ENCODE measurements at regions not wholly inside any gene's neighbourhood (a gene's known extent, or its start where the extent isn't known, plus 50 kb on each side); places are given as distances from the start of the nearest gene placed in this dataset.

- H3K36me3 ChIP-seq (ENCODE audit: insufficient read depth, low read length) = no peaks in the 10 kb centered on the region
- H3K4me3 ChIP-seq (ENCODE audit: low read length) = no peak overlapping the region
- no peaks in the 10 kb centered on the region for H4K20me1 ChIP-seq (ENCODE audit: insufficient read depth)
- no peaks in the 10 kb centered on the region for H3F3A ChIP-seq (ENCODE audit: insufficient read depth, low read length, poor library complexity, severe bottlenecking)
- H3K27me3 ChIP-seq (ENCODE audit: insufficient read depth, low read depth, low read length) = no peaks in the 10 kb centered on the region
- H3K4me2 ChIP-seq (ENCODE audit: low read length) = no peak overlapping the region
- TF ChIP-seq EP300 (conservative IDR thresholded peaks at IDR 0.05; ENCODE audit: poor library complexity, severe bottlenecking) (no peak), EZH2 (IDR thresholded peaks at IDR 0.05; ENCODE audit: borderline replicate concordance, insufficient read depth, low read length, poor library complexity, severe bottlenecking) (no peak), TAF1 (IDR thresholded peaks at IDR 0.05; ENCODE audit: low read depth) (no peak), REST (IDR thresholded peaks at IDR 0.05; ENCODE audit: borderline replicate concordance) (no peak), CTCF (IDR thresholded peaks at IDR 0.05; ENCODE audit: poor library complexity, severe bottlenecking) (no peak)
- no peak overlapping the region for H3K9ac ChIP-seq (ENCODE audit: low read length)
- H2AFZ ChIP-seq (ENCODE audit: low read depth, low read length) = no peak overlapping the region
- no peaks in the 10 kb centered on the region for H3K79me2 ChIP-seq (replicated peaks; ENCODE audit: insufficient read depth, low read length)
- H3K27ac ChIP-seq (ENCODE audit: low read length) = no peak overlapping the region
- no peaks in the 10 kb centered on the region for H3K9me2 ChIP-seq (ENCODE audit: insufficient read depth, low read length)
- H3K9me3 ChIP-seq (ENCODE audit: low read length) = peaks cover 9% of the 10 kb centered on the region
Observed at GRCh38 chr4:45094684-45095083, 368.3 kb upstream of the GNPDA2 start.

GRCh38 chr4:45082101-45082500 is 355.7 kb upstream of the GNPDA2 start:
- Histone ChIP-seq H3K9me2 (ENCODE audit: insufficient read depth, low read length) (no peaks in the 10 kb centered on the region), H3K4me3 (ENCODE audit: low read length) (no peak overlapping the region), H3K4me2 (ENCODE audit: low read length) (no peak overlapping the region), H2AFZ (ENCODE audit: low read depth, low read length) (no peak overlapping the region), H3K79me2 (replicated peaks; ENCODE audit: insufficient read depth, low read length) (no peaks in the 10 kb centered on the region), H3K9ac (ENCODE audit: low read length) (no peak overlapping the region), H3F3A (ENCODE audit: insufficient read depth, low read length, poor library complexity, severe bottlenecking) (no peaks in the 10 kb centered on the region), H3K9me3 (ENCODE audit: low read length) (peaks cover 4% of the 10 kb centered on the region), H3K27me3 (ENCODE audit: insufficient read depth, low read depth, low read length) (no peaks in the 10 kb centered on the region), H4K20me1 (ENCODE audit: insufficient read depth) (no peaks in the 10 kb centered on the region), H3K27ac (ENCODE audit: low read length) (no peak overlapping the region), H3K36me3 (ENCODE audit: insufficient read depth, low read length) (no peaks in the 10 kb centered on the region)
- TF ChIP-seq EP300 (conservative IDR thresholded peaks at IDR 0.05; ENCODE audit: poor library complexity, severe bottlenecking) = no peak
- TF ChIP-seq MXI1 (conservative IDR thresholded peaks at IDR 0.05; ENCODE audit: poor library complexity, severe bottlenecking) = no peak
- TF ChIP-seq RAD21 (conservative IDR thresholded peaks at IDR 0.05) = no peak
- TF ChIP-seq CTCF (IDR thresholded peaks at IDR 0.05; ENCODE audit: poor library complexity, severe bottlenecking) = no peak
- TF ChIP-seq REST (IDR thresholded peaks at IDR 0.05; ENCODE audit: borderline replicate concordance) = no peak
- TF ChIP-seq EZH2 (IDR thresholded peaks at IDR 0.05; ENCODE audit: borderline replicate concordance, insufficient read depth, low read length, poor library complexity, severe bottlenecking) = no peak
- TF ChIP-seq SMC3 (conservative IDR thresholded peaks at IDR 0.05; ENCODE audit: poor library complexity) = no peak
- TF ChIP-seq TAF1 (IDR thresholded peaks at IDR 0.05; ENCODE audit: low read depth) = no peak
- TF ChIP-seq POLR2AphosphoS5 (IDR thresholded peaks at IDR 0.05) = no peak
